ENCODE measurements at regions not wholly inside any gene's neighbourhood (a gene's known extent, or its start where the extent isn't known, plus 50 kb on each side); places are given as distances from the start of the nearest gene placed in this dataset.
"Not testable (repeated sequence)": the region's sequence is repeated elsewhere in the genome, so short reads cannot be mapped to it uniquely, and the experiment has no call there.

DNA sequence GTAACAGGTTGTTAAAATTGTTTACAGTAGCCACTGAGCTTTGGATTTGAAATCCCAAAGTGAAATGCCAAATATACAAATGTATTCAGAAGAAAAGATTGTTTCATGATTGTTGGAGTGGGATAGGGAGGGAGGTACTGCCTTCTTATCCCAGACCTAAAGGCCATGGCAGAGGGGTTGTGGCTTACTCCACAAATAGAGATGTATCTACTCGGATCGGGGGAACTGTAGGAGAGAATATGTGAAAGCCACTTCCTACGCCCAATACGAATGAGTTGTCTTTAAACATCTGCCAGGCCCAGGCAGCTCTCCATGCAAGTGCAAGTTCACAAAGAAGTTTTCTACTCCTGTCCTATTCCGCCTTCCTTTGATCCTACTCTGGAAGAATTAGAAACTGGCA, 150.2 kb upstream of the PRSS12 start:
- DNase-seq (ENCODE audit: low spot score), result not testable (repeated sequence)

DNA sequence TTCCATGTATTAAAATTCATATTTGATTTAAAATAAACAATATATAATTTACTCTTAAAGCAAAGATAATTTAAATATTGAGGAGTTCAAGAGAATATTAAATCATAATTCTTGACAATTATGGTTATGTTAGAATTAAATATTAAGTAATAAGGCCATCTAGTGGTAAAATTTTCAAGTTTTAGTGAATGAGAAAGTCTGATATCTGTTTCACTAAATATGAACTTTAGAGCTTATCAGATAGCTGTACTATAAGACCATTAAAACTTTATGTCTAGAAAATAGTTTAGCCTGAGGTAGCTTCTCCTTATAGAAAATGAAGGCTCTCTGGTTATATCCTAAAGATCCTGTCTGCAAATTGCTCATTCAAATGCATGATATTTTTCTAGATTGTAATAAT, 152.1 kb upstream of the PRSS12 start:
- DNase-seq (ENCODE audit: low spot score), result not testable (repeated sequence)

DNA sequence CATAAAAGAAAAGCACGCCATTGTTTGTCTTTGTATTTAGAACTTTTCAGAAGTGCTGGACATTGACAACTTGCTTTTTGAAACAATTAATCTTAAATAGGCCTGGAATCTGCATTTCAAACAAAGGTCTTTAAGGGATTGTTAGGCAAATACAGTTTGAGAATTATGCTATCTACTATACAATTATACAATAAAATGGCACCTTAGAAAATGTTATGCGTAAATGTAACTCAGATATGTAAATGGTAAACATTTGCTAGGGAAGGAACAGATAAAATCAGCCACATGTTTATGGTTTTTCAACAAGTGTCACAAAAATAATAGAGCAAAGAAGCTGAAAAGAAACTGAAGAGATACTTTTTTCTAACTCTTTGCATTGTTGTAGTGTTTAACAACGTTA, 152.7 kb upstream of the PRSS12 start:
- DNase-seq (ENCODE audit: low spot score), result not testable (repeated sequence)

DNA sequence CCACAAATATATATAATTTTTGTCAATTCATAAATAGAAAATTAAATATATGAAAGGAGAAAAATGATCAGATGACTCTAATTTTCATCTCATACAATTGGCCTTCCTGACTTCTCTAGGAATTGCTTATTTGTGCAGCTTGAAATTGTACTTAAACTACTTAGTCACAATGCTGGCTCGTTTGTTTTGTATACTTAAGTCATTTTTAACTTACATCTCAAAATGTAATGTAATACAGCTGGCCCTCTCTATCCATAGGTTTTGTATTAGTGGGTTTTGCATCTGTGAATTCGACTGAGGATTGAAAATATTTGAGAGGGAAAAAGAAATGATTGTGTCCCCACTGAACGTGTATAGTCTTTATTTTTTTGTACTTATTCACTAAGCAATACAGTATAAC, 160.1 kb upstream of the PRSS12 start:
- not testable (repeated sequence) for DNase-seq (ENCODE audit: low spot score)

DNA sequence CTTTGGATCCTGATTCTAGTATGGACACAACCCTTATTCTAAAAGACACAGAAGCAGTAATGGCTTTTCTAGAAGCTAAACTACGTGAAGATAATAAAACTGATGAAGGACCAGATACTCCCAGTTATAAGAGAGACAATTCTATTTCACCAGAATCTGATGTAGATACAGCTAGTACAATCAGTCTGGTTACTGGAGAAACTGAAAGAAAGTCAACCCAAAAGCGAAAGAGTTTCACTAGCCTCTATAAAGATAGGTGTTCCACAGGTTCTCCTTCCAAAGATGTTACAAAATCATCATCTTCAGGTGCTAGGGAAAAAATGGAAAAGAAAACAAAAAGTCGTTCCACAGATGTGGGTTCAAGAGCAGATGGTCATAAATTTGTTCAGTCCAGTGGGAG, 161.5 kb upstream of the PRSS12 start:
- DNase-seq (ENCODE audit: low spot score), result not testable (repeated sequence)

DNA sequence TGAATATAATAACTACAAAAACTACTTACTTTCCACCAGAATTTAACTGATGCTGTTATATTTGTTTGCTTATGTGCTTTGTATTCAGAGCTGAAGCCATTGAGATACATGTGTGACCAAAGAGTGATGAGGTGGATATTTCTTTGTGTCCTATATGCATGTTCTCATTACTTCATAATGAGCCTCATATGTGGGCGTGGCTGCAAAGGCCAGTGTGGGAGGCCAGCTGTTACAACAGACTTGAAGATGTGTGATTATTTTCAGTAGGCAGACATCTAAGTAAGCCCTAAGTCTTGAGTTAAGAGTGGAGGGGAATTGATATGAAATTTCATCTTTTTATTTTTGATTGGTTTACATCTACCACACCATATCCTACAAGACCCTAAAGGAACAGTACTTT, 163.3 kb upstream of the PRSS12 start:
- not testable (repeated sequence) for DNase-seq (ENCODE audit: low spot score)

DNA sequence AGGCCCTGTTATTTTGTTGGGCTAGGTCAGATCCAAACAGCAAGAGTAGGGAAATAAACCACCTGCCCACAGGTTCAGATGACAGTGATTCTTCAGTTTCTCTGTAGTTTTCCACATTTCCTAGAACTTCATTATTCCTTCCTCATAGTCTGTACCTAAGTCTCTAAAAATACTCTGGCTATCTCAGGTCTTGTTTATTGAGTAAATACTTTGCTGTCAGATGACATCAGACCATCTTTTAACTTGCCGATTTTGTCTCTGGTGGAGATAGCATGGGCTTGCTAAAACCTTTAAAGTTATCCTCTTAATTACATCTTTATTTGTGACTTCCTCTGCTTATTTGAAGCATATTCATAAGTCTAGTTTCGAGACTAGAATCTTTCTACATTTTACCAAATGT, 155.1 kb upstream of the METTL14 start:
- DNase-seq (ENCODE audit: low spot score), result not testable (repeated sequence)

DNA sequence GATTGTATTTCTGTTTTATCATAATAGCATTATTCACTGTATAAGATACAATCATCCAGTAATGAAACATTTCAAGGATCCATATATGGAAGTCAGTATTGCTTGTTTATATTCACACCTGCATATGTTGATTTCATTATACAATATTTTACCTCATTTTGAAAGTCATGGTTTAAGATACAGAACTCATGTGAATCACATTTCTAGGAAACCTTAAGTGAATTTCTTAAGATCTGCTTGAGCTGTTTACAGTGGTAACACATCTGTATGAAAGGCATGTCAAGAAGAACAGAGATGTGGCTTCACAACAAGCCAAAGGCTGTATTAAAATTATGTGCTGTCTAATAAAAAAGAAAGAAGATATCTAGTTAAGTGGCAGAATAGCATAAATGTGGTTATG, 153.2 kb upstream of the METTL14 start:
- not testable (repeated sequence) for DNase-seq (ENCODE audit: low spot score)

DNA sequence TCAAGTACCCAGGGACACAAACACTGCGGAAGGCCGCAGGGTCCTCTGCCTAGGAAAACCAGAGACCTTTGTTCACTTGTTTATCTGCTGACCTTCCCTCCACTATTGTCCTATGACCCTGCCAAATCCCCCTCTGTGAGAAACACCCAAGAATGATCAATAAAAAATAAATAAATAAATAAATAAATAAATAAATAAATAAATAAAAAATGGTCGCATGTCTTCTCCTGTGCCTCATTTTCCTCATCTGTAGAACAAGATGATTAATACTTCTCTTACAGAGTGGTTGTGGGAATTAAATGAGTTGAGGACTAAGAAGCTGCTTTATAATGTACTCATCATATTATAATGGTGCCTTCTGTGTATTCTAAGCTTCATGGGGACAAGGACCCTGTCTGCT, 149.4 kb upstream of the METTL14 start:
- not testable (repeated sequence) for DNase-seq (ENCODE audit: low spot score)

DNA sequence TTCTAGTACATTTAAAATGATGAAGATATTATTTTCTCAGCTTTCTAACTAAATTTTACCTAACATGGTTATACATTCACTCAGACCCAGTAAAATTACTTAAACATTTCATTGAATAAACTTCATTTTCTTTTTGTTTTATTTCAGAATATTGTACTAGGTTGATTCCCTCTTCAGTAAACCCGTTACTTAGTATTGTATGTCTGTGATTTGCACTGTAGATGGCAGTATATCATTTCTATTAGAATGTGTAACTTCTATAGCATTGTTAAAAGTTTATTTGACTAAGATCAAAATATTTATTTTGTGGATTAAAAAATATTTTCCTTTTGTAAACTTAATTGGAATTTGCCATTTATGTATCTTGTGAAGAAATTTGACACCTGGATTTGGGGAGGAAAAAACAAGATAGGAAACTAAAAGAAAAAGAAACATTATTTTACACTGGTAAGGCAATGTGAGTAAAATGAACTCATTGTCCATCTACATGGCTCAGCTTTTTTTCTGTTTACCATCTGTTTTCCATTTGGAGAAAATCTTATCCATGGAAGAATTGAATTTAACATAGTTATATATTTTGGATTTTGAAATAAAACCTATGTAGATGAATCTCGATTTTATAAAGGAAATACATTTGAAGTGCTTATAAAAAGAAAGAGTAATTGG, 145.6 kb upstream of the METTL14 start:
- not testable (repeated sequence) for DNase-seq (ENCODE audit: low spot score)

DNA sequence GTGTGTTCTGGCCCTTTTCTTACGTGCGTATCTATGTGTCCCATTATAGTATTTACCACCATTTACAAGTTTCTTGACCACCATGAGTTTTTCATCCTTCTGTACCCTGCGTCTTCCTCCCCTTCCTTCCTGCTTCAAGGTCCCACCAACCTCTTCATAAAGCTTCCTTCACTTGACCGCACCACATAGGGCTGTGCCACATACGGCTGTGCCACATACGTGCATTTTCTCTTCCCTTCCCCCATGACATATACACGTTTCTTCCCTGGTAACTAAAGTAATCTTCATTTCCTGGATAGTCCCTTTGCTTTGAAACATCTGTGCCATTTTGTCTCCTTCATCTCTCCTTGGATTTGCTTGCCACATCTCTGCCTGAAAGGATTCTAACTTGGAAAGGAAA, 128.6 kb upstream of the METTL14 start:
- DNase-seq (ENCODE audit: low spot score), result not testable (repeated sequence)

DNA sequence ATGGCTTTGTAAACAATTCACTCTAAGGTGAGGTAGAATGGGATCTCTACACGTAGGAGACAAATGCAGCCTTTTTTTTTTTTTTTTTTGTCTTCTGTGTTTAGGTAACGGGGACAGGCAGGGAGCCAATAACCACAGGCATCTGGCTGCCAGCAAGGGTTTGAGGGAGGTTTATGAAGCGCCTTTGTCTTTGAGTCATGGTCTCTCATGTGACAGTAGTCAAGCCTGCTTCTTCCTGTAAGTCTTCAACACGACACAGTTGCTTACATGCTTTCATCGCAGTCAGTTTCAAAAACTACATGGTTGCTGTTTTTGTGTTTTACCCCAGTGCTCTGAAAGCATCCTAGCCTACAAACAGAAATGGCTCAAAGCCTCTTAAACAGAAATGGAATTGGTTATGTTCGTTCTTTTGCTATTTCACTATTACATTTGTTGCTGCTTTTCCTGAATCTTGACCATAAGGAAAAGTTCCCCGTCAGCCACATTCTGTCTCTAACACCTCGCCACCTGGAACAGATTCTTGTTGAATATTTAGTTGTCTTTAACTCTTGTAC, 127.8 kb upstream of the METTL14 start:
- DNase-seq (ENCODE audit: low spot score), result peak; percentile 18

DNA sequence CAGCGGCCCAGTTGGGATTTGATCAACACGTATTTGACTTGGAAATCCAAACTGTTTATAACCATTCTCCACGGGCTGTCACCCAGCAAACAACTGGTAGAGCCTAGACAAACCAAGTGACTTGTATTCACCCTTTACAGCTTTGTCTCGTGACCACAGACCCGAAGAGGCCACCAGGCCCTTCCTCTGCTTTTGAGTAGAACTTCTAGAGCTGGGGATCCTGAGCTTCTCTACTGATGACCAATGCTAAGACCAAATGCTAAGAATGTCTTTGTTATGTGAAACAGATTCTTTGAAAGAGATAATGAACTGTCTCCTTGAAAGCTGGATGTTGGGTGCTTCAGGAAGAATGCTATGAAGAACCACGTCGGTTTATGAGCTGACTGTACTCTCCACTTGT, 127.0 kb upstream of the METTL14 start:
- DNase-seq (ENCODE audit: low spot score), result not testable (repeated sequence)

DNA sequence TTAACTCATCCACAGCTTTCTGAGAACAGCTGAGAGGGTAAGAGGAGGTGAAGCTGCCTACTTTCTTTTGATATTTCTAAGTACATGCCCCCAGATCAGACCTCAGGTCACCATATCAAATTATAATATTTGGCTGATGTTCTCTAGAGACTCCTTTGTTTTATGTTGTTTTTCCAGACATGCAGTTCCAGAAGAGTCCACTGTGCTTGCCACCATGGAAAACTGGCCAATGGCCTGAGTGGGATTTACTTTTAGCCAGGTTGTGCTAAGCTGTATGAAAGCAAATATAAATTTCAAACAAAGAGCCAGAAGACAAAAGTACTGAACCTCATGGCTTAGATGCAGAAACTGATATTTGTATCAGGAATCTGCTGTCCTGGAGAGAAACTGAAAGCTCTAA, 123.6 kb upstream of the METTL14 start:
- not testable (repeated sequence) for DNase-seq (ENCODE audit: low spot score)

DNA sequence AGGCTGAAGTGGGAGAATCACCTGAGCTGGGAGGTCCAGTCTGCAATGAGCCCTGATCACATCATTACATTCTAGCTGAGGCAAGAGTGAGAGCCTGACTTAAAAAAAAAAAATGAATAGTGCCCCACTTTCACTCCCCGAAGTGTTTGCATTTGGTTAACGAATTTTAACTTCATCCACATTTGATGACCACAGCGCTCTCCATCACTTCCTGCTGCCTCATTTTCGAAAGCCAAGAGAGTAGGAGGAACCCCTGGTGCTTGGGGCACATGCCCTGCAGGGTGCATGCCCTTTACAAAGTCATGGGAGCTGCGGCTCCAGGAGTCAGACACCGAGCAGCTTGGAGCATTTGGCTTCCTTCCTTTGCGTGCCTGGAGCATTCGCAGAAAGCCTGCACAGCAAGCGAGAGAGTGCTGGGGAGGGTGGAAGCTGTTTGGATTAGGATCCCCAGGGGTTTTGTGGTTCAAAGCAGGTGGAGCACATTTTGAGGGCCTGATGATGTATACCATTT, 119.1 kb upstream of the METTL14 start:
- DNase-seq (ENCODE audit: low spot score), result not testable (repeated sequence)

DNA sequence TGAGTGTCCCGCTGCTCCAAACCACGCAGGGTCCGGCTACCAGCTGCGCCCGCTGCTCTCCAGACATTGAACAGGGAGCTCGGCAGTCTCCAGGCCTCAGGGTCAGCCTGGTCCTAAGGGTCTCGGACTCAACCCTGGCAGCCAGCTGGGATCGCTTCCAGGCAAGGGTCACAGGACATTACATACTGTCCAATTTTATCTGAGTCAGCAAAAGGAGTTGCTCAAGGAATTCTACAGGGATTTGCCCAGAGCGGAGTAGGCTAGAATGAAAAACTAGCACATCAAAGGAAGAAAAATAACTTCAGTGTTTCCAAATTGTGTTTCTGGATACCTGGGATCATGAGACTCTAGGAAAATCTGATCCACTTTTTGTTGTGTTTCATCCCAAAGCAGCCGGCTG, 112.2 kb upstream of the METTL14 start:
- not testable (repeated sequence) for DNase-seq (ENCODE audit: low spot score)

DNA sequence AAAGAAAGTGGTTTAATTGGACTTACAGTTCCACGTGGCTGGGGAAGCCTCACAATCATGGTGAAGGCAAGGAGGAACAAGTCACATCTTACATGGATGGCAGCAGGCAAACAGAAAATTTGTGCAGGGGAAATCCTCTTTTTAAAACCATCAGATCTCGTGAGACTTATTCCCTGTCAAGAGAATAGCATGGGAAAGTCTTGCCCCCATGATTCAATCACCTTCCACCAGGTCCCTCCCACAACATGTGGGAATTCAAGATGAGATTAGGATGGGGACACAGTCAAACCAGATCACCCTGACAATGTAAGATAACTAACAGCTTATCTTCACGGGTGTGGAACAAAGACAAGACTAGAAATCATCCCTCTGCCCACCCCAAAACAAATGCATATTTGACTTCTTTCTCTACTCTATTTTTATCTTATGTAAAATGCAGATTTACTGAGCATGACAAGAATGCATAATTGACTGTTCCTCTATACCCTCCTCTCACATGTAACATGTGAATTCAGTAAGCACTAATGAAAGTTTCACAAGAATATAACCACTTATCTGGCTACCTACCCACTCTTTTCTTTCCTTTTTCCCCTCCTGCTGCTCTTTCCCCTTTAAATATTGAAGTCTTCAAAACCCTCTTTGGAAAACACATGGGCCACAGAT, 110.8 kb upstream of the METTL14 start:
- DNase-seq (ENCODE audit: low spot score), result not testable (repeated sequence)

DNA sequence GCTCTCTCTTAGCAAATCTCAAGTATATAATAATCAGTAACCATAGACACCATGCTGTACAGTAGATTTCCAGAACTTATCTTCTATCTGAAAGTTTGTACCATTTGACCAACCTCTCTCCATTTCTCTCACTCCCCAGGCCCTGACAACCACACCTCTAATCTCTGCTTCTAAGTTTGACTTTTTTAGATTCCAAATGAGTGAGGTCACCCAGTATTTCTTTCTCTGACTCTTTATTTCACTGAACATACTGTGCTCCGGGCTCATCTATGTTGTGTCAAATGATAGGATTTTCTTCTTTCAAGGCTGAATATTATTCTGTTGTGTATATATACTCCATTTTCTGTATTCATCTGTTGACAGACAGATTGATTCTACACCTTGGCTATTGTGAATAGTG, 110.1 kb upstream of the METTL14 start:
- not testable (repeated sequence) for DNase-seq (ENCODE audit: low spot score)

DNA sequence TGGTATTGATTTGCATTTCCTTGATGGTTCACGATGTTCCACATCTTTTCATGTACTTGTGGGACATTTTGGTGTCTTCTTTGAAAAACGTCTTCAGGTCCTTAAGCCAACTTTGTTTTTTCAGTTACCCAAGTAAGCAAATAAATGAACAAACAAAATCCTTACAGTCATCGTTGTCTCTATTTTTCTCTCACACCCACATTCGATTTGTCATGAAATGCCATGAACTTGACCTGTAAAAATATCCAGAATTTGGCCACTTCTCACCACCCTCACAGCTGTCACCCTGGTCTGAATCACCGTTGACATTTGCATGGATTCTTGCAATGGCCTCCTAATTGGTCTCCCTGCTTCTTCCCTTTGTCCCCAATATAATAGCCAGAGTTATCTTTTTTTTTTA, 109.5 kb upstream of the METTL14 start:
- not testable (repeated sequence) for DNase-seq (ENCODE audit: low spot score)

DNA sequence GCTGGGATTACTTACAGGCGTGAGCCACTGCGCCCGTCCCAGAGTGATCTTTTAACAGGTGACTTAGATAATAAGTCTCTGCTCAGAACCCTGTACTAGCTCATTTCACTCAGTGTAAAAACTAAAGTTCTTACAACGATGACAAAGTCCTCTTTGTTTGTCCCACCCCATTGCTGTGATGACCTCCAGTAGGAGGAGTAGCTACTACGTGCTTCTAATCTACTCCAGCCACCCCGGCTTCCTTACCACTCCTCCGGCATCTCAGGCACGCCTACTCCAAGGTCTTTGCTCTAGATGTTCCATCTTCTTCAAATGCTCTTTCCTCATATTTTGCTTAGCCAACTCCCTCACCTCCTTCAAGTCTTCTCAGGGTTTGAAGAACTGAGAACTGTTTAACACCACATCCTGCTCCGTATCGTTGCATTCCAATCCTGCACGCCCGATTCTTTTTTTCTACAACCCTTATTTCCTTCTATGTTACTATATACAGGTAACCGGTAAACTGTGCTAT, 108.4 kb upstream of the METTL14 start:
- DNase-seq (ENCODE audit: low spot score), result not testable (repeated sequence)

DNA sequence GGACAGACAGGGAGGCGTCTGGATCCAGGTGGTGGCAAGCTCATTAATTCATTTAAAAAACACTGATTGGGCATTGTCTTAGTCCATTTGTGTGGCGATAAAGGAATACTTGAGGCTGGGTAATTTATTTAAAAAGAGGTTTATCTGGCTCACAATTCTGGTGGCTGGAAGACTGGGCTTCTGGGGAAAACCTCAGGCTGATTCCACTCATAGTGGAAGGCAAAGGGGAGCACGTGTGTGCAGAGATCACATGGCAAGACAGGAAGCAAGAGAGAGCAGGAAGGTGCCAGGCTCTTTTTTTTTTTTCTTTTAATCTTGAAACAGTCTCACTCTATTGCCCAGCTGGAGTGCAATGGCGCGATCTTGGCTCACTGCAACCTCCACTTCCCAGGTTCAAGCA, 100.2 kb upstream of the METTL14 start:
- DNase-seq (ENCODE audit: low spot score), result no peak

DNA sequence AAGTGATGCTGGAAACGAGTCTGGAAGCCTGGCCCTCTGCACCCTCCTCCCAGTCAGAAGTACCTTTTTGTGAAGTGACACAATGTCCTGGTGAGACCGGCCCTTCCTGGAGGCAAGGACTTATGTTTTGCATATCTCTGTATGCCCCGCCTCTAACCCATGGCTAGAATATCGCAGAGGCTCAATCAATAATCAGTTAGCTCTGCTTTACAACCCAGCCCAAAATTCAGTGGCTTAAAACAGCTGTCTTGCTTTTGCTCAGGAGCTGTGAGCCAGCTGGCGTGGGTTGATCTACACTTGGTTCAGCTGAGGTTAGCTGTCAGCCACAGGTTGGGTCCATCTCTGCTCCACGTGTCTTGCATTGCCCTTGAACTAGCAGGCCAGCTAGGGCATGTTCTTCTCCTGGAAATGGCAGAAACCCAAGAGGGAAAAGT, 98.8 kb upstream of the METTL14 start:
- no peak for DNase-seq (ENCODE audit: low spot score)

Data from iPS-NIHi11 (cell line).